PC-9 (cell line): ENCODE measurements at regions not wholly inside any gene's neighbourhood (a gene's known extent, or its start where the extent isn't known, plus 50 kb on each side); places are given as distances from the start of the nearest gene placed in this dataset.

Source experiments
- EZH2 ChIP-seq: fragments of 200-600 bp; sonication (generic); IDR thresholded peaks from 2 replicates; pipeline ENCODE4 v1.8.0; 2017; ENCODE audit warnings: antibody characterized with exemption, low read depth
- TF ChIP-seq, protein P1 (sequence below): fragments of 200-600 bp; sonication (generic); conservative IDR thresholded peaks from 2 replicates; pipeline ENCODE4 v1.6.1; 2017; ENCODE audit warnings: mixed run types, antibody characterized with exemption, mild to moderate bottlenecking, moderate library complexity

DNA sequence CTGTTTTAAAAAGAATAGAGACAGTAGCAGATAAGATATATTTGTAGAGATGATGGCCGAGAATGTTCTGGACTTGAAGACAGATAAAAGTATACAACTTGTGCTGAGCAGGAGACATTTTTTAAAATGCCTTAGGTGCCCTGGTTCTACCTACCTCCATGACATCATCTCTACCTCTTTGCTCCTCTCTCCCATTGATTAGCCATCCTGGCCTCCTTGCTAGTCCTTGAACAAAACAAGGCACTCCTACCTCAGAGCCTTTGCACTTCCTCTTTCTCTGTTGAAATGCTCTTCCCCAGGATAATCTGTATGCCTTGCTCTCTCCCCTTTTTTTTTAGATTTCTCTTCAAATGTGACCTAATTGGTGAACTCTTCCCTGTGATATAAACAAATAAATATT is 92.6 kb upstream of the MAGI3 start:
- TF ChIP-seq, protein P1, sequence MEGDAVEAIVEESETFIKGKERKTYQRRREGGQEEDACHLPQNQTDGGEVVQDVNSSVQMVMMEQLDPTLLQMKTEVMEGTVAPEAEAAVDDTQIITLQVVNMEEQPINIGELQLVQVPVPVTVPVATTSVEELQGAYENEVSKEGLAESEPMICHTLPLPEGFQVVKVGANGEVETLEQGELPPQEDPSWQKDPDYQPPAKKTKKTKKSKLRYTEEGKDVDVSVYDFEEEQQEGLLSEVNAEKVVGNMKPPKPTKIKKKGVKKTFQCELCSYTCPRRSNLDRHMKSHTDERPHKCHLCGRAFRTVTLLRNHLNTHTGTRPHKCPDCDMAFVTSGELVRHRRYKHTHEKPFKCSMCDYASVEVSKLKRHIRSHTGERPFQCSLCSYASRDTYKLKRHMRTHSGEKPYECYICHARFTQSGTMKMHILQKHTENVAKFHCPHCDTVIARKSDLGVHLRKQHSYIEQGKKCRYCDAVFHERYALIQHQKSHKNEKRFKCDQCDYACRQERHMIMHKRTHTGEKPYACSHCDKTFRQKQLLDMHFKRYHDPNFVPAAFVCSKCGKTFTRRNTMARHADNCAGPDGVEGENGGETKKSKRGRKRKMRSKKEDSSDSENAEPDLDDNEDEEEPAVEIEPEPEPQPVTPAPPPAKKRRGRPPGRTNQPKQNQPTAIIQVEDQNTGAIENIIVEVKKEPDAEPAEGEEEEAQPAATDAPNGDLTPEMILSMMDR = no peak
- TF ChIP-seq EZH2 = no peak
